NCI-H748 (cell line): ENCODE measurements at regions not wholly inside any gene's neighbourhood (a gene's known extent, or its start where the extent isn't known, plus 50 kb on each side); places are given as distances from the start of the nearest gene placed in this dataset.
"Not testable (repeated sequence)": the region's sequence is repeated elsewhere in the genome, so short reads cannot be mapped to it uniquely, and the experiment has no call there.

Experiments
- DNase-seq: peaks from one replicate; lab custom pipeline; 2025; ENCODE audit not compliant: unreplicated experiment; lab: John Stamatoyannopoulos, UW

DNA sequence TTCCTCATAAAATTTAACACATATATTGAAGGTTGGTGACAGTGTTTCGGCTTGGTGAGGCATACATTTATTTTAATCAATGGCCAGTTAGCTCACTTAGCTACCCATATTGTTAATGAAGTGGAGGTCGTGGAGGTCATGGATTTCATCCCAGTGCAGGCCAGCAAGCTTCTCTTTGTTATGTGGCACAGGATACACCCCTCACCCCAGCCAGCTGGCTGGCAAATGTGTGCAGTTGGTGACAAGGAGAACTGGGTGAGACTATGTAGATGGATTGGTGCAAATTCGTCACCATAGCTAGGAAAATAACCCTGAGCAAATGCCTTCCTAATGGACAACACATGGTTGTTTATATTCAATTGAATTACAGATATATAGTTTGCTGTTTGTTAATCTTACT, 50.5 kb upstream of the FOXP2 start:
- DNase-seq, result peak; percentile 75

GRCh38 chr7:114363292-114363691, 51.3 kb upstream of the FOXP2 start:
- DNase-seq, result no peak

DNA sequence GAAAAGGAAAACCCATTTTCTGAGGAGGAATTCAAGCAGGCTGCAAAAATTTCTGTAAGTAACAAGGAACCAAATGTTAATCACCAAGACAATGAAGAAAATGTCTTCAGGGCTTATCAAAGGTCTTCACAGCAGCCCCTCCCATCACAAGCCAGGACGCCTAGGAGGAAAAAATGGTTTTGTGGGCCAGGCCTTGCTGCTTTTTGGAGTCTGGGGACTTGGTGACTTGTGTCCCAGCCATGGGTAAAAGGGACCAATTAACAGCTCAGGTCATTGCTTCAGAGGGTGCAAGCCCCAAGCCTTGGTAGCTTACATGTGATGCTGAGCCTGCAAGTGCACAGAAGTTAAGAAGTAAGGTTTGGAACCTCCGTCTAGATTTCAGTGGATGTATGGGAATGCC, 55.7 kb upstream of the FOXP2 start:
- no peak for DNase-seq

DNA sequence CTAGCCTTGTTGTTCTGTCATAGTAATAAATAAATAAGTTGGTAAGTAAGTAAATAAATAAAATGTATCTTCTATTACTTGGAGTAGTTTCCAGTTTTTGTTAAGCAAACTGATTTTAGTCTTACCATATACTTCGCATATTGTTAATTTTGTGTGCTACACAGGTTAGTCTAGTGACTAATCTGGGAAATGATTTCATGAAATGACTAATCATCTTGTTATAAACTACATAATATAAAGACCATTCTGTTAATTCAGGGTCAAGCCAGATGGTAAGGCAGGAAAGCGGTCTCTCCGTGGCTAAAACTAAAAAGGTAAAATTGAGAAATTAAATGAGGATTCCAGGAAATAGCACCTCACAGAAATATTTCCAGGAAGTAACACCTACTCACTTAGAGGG, 58.5 kb upstream of the FOXP2 start:
- no peak for DNase-seq

DNA sequence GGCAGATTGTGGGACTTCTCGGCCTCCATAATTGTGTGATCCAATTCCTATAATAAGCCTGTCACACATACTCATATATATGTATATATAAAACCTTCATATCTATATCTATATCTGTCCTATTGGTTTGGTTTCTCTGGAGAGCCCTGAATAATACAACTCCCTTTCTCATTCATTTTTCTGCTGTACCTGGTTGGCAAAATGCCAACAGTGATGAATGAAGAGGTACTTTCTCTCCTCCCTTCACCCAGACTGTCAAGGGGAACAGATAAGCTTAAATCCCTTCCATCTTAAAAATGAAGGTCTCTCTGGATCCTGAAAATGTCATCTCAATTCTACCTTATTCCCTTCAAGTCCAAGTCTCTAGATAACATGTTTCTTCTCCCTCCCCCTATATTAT, 60.3 kb upstream of the FOXP2 start:
- peak; percentile 73 for DNase-seq

DNA sequence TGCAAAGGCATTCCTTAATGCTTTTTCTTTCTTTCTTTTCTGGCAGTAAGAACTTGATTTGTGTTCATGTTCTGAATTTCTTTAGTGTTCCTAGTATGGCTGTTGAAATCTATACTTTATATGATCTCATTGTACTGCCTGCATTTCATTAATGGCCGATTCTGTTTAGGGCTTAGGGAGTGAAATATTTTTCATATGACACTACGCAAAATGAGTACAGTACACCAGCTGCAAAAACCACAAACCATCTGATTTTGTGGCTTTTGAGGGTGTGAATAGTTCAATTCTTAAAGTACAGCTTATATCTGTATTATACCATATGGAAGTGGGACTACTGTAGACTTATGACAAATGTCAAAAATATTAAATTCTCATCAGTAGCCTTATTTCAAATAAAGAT, 69.1 kb upstream of the FOXP2 start:
- no peak for DNase-seq

- peak; percentile 99 for DNase-seq
These were observed 70.5 kb upstream of the FOXP2 start for GRCh38 chr7:114343949-114344708.

DNA sequence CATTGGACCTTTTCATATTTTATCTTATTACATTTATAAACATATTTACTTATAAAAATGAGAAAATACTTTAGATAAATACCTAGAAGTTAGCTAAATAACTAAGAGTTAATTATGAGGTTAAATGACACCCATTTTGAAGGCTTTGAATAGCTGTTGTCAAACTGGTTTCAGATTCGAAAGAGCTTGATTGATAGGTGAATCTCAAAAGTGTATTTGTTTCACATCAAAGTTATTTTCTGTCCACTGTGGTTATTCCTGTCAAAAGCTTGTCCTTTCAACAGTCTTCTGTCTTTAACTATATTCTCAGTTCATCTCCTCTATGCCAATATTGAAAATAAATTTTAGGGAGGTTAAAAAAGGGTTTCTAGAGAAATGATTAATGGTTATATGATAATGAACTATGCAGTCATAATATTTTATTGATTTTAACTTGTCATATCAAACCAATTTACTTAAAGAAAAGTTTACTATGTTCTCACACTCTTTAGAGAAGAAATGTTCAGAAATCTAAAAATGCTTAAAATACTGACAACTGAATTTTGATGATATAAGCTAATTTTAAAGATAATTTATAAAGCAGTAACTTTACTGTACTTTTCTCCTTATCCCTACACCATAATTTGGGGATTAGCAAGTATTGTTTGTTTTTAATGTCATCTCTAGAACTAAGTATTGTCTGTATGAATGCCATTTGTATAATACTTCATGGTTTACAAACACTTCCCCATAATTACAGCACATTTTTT, 72.0 kb upstream of the FOXP2 start:
- DNase-seq, result peak; percentile 69

- DNase-seq, result peak; percentile 14
These were observed 73.0 kb upstream of the FOXP2 start for GRCh38 chr7:114341648-114342047.

DNA sequence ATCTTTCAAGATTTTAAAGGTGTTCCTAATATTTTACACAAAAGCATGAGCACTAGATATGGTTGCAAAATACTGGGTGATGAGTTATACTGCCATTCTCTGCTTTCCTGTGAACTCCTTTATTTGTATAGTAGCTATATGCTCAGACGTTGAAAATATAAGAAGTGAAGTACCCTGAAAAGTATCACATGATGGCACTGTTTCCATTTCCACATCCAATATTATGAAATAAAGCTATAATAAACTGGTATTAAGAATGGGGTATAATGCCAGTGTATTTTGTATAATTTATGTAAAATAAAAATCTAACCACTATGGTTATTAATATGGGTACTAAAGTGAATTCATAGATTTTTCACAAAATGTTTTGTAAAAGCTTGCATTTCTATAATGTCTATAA, 79.6 kb upstream of the FOXP2 start:
- DNase-seq, result peak; percentile 59

GRCh38 chr7:114329458-114329857, 85.2 kb upstream of the FOXP2 start:
- DNase-seq, result not testable (repeated sequence)

- DNase-seq, result peak; percentile 20
These were observed 97.0 kb upstream of the FOXP2 start for GRCh38 chr7:114317450-114318098.

DNA sequence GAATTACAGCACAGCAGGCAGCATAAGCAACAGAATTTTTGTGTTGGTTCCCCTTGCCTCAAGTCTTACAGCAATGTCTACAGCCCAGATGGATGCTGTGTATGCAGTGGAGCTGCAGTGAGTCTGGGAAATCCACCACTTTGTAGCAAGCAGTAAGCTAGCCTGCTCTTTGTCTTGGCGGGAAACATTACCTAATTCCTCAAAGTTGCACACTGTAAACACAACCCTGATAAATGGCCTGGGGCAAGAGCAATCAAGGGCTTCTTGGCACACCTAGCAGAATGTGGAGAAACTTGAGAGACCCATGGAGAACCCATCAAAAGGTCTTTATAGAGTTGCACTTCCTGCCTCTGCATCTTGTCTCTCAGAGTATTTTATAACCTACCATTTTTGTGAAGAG, 102.0 kb upstream of the FOXP2 start:
- no peak for DNase-seq

DNA sequence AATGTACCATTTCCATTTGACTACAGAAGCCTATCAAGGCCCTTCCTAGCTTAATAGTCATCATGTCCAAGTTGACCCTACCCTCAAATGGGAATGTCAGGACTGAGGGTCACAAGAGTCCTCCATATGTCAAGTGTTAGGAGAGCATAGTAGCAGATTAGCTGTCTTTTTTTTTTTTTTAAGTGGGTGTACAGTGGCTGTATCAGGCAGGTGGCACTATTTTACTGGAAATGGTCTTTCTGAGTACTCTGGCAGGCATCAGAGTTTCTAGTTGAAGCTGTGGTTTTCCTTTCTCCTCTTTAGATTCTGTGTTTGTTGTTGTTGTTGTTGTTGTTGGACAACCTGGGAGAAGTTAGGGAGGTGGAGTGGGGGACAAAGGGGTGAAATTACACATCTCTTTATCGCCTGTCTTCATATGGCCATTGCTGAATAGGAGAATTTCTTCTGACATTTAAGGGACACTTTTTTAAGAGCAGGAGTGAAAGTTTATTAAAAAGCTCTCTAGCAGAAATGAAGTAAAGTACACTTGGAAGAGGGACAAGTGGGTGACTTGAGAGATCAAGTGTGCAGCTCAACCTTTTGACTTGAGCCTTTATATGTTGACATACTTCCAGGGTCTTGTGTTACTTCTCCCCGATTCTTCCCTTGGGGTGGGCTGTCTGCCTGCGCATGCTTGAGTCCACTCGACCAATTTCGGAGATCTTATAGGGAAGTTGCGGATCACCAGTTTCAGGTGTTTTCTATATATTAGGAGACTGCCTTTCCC, 104.1 kb upstream of the FOXP2 start:
- peak; percentile 38 for DNase-seq

DNA sequence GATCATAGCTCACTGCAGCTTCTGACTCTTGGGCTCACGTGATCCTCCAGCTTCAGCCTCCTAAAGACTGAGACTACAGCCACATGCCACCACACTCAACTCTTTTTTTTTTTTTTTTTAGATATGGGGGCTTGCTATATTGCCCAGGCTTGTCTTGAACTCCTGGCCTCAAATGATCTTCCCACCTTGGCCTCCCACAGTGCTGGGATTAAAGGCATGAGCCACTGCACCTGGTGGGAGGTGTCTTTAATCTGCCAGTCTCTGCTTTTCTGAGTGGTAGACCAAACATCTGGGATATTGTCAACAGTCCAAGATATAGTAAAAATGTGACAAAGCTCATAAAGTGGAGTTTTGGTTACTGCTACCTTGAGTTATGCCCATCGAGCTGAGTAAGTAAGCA, 104.9 kb upstream of the FOXP2 start:
- DNase-seq, result no peak

- no peak for DNase-seq
These were observed 111.3 kb upstream of the FOXP2 start for GRCh38 chr7:114303301-114303700.

DNA sequence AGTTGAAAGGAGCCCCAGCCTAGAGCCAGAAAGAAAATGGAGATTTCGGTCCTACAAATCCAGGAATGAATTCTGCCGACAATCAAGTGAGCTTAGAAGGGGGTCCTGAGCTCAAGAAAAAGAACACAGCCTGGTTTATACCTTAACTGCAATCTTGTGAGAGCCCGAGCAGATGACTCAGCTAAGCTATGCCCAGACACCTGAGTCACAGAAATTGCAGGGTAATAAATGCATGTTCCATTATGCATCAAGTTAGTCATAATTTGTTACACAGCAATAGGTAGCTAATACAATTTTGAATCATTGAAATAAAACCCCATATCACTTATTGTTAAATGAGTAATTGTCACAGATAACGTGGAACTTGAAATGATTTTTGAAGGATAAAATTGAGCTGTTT, 111.8 kb upstream of the FOXP2 start:
- DNase-seq, result no peak

DNA sequence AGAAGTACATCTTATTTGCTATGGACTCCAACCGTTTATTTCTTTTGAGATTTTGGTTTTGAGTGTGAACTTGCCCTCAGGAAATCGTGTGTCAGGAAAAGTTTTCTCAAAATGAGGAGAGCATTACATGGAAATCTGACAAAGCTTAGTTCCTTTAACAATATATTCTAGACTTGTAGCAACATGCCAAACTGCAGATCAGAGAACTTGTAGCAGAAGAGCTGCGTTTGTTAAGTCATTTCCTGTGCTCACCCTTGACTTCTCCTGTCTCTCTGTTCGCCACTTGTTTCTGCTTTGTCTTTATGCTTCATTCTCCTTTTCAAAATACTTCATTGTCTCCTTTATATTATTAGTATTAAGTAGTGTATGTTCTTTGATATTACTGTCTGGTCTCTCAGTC, 116.6 kb upstream of the FOXP2 start:
- no peak for DNase-seq

DNA sequence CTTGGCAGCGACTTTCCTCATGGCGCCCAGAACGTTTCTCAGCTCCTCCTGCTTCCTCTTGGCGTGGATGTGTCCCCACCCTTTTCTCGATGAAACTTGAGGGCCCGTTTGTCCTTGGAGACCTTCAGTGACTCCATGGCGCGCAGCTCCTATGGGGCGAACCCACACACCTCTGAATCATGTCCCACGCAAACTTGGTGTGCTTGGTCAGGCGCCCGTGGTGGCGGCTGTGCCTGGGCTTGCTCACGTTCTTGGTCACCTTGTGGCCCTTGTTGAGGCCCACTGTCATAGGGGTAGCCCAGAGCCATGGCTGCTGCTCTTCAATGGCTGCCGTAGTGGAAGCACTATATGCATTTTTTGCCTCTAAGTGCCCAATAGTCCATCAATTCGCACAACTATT, 117.5 kb upstream of the FOXP2 start:
- no peak for DNase-seq

- no peak for DNase-seq
These were observed 119.1 kb upstream of the FOXP2 start for GRCh38 chr7:114295522-114295921.

- DNase-seq, result no peak
These were observed 120.6 kb upstream of the FOXP2 start for GRCh38 chr7:114294036-114294435.
